Uterus (tissue), 2 donors: ENCODE measurements at regions not wholly inside any gene's neighbourhood (a gene's known extent, or its start where the extent isn't known, plus 50 kb on each side); places are given as distances from the start of the nearest gene placed in this dataset.

Experiments used
- POLR2A ChIP-seq, 2 donors: fragments of 450-650 bp; IDR thresholded peaks; one replicate each; pipeline ENCODE4 v1.6.1; 2016; ENCODE audit warnings: antibody characterized with exemption in 2 of 2, mild to moderate bottlenecking in 1 of 2, moderate library complexity in 1 of 2
- TF ChIP-seq, protein P1 (sequence below), 4 experiments: fragments of 200-600 bp in 2 of 4; fragments of 450-650 bp in 2 of 4; sonication (generic) in 2 of 4; IDR thresholded peaks; one replicate each; pipeline ENCODE4 v1.5.1; 2016 to 2019; ENCODE audit warnings: antibody characterized with exemption in 4 of 4, mild to moderate bottlenecking in 2 of 4, moderate library complexity in 1 of 4

DNA sequence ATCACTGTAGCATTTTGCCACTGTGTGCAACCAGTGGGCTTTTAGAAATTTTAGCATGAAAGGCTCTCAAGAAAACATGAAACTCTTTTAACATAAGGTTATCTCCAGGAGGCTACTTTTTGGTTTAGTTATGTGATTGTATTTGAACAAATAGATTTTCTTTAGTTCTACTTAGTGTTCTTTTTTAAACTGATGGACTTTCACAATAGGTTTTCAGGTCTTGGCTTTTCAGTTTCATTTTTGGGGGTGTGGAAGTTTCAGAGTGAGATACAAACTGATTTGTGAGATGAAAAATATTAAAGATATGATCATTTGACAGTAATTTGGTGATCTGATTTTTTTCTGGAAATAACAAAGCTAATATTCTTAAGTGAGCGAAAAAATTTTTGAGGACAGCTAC is 344.1 kb downstream of the PHF14 start:
- TF ChIP-seq POLR2A (IDR thresholded peaks at IDR 0.05), result no peak
- TF ChIP-seq, protein P1, sequence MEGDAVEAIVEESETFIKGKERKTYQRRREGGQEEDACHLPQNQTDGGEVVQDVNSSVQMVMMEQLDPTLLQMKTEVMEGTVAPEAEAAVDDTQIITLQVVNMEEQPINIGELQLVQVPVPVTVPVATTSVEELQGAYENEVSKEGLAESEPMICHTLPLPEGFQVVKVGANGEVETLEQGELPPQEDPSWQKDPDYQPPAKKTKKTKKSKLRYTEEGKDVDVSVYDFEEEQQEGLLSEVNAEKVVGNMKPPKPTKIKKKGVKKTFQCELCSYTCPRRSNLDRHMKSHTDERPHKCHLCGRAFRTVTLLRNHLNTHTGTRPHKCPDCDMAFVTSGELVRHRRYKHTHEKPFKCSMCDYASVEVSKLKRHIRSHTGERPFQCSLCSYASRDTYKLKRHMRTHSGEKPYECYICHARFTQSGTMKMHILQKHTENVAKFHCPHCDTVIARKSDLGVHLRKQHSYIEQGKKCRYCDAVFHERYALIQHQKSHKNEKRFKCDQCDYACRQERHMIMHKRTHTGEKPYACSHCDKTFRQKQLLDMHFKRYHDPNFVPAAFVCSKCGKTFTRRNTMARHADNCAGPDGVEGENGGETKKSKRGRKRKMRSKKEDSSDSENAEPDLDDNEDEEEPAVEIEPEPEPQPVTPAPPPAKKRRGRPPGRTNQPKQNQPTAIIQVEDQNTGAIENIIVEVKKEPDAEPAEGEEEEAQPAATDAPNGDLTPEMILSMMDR (IDR thresholded peaks at IDR 0.05), result no peak
